Naive thymus-derived CD4-positive, alpha-beta T cell (primary cell): ENCODE measurements at regions not wholly inside any gene's neighbourhood (a gene's known extent, or its start where the extent isn't known, plus 50 kb on each side); places are given as distances from the start of the nearest gene placed in this dataset.

Experiments
- ATAC-seq: fragments of 150-1000 bp; cut with Tn5 transposase; 2 replicates; pipeline ENCODE4 v1.10.0; 2021; ENCODE audit warnings: mild to moderate bottlenecking, moderate library complexity
- CTCF ChIA-PET: fragments of 350-600 bp; sonication (Branson Sonifier 250); formaldehyde crosslinking; loops from one replicate; lab custom pipeline; 2021; ENCODE audit warnings: antibody characterized with exemption; lab: Charles Lee
- POLR2A ChIA-PET: fragments of 350-600 bp; sonication (Branson Sonifier 250); formaldehyde crosslinking; loops from one replicate; lab custom pipeline; 2021; ENCODE audit warnings: antibody characterized with exemption, inconsistent platforms; lab: Charles Lee
- DNase-seq, 9 donors: peaks; one replicate each; pipeline versions ENCODE4 v3.0.0 to v3.0.0-alpha.2; 2020 to 2022; ENCODE audit warnings: mixed read lengths in 1 of 9
- H3K27ac ChIP-seq: one replicate; pipeline ENCODE4 v1.7.0; 2013; ENCODE audit warnings: mild to moderate bottlenecking, low read depth, low read length, moderate library complexity
- H3K27me3 ChIP-seq, 2 donors: one replicate each; pipeline ENCODE4 v1.7.0; 2013; ENCODE audit warnings: low read length in 2 of 2, mild to moderate bottlenecking in 2 of 2, moderate library complexity in 2 of 2; ENCODE audit not compliant: control insufficient read depth in 2 of 2, insufficient read depth in 2 of 2
- H3K36me3 ChIP-seq, 3 experiments: 1 replicate in 2 of 3; 2 replicates in 1 of 3; pipeline ENCODE4 v1.7.0; 2013; ENCODE audit warnings: low read length in 3 of 3, mild to moderate bottlenecking in 3 of 3, moderate library complexity in 1 of 3; ENCODE audit not compliant: insufficient read depth in 3 of 3, control insufficient read depth in 2 of 3
- H3K4me1 ChIP-seq, 2 donors: one replicate each; pipeline ENCODE4 v1.7.0; 2013; ENCODE audit warnings: low read length in 2 of 2, mild to moderate bottlenecking in 2 of 2, moderate library complexity in 1 of 2; ENCODE audit not compliant: control insufficient read depth in 2 of 2, insufficient read depth in 2 of 2
- H3K4me3 ChIP-seq: 2 replicates; pipeline ENCODE4 v1.7.0; 2013; ENCODE audit warnings: mild to moderate bottlenecking, low read length
- H3K9me3 ChIP-seq, 3 experiments: 1 replicate in 2 of 3; 2 replicates in 1 of 3; pipeline ENCODE4 v1.7.0; 2013; ENCODE audit warnings: low read length in 3 of 3; ENCODE audit not compliant: control insufficient read depth in 2 of 3
- H3K27ac Mint-ChIP-seq, 9 donors: one replicate each; pipeline ENCODE4 v1.8.0; 2020 to 2022; ENCODE audit warnings: mixed read lengths in 9 of 9, mild to moderate bottlenecking in 8 of 9, moderate library complexity in 5 of 9, inconsistent platforms in 2 of 9
- H3K27me3 Mint-ChIP-seq, 5 donors: one replicate each; pipeline ENCODE4 v1.8.0; 2021 to 2022; ENCODE audit warnings: mixed read lengths in 5 of 5, mild to moderate bottlenecking in 1 of 5
- H3K36me3 Mint-ChIP-seq, 5 donors: one replicate each; pipeline ENCODE4 v1.8.0; 2020 to 2022; ENCODE audit warnings: mixed read lengths in 5 of 5, mild to moderate bottlenecking in 3 of 5, inconsistent platforms in 1 of 5
- H3K4me1 Mint-ChIP-seq, 7 donors: one replicate each; pipeline ENCODE4 v1.8.0; 2020 to 2022; ENCODE audit warnings: mixed read lengths in 7 of 7, mild to moderate bottlenecking in 3 of 7, inconsistent platforms in 1 of 7
- H3K4me3 Mint-ChIP-seq, 10 donors: one replicate each; pipeline ENCODE4 v1.8.0; 2020 to 2022; ENCODE audit warnings: mild to moderate bottlenecking in 10 of 10, mixed read lengths in 10 of 10, moderate library complexity in 6 of 10, inconsistent platforms in 2 of 10
- H3K9me3 Mint-ChIP-seq, 11 donors: one replicate each; pipeline ENCODE4 v1.8.0; 2020 to 2022; ENCODE audit warnings: mixed read lengths in 11 of 11, mild to moderate bottlenecking in 4 of 11, inconsistent platforms in 1 of 11, moderate library complexity in 1 of 11
- intact Hi-C, 2 donors: fragments of 100-400 bp; cut with micrococcal nuclease; formaldehyde crosslinking; loops; one replicate each; pipeline ENCODE4 v1.15.1; 2023

- ATAC-seq (no peak), DNase-seq (no peak)
- POLR2A ChIA-PET = no interaction called here
- no peak overlapping the region for H3K4me3 Mint-ChIP-seq
- H3K4me3 ChIP-seq = no peak overlapping the region
- H3K27ac ChIP-seq = no peak overlapping the region
- no peak overlapping the region for H3K27ac Mint-ChIP-seq
- CTCF ChIA-PET = no interaction called here
- H3K36me3 ChIP-seq = no peaks in the 10 kb centered on the region
- H3K4me1 Mint-ChIP-seq = peaks cover 0 to 12% (median 6%) of the 10 kb centered on the region in 7 donors
- intact Hi-C loops = loop anchor here in 1 of 2 donors (5.0 kb wide), 1 partner anchor 241 kb away; the partner anchor contains the start of gene CAND1
- H3K9me3 ChIP-seq = no peaks in the 10 kb centered on the region
- no peaks in the 10 kb centered on the region for H3K36me3 Mint-ChIP-seq
- H3K4me1 ChIP-seq = no peaks in the 10 kb centered on the region
- peaks cover 0 to 21% (median 10%) of the 10 kb centered on the region in 5 donors for H3K27me3 Mint-ChIP-seq
- no peaks in the 10 kb centered on the region for H3K27me3 ChIP-seq
- no peaks in the 10 kb centered on the region for H3K9me3 Mint-ChIP-seq
Observed at GRCh38 chr12:67026487-67027246, 242.5 kb upstream of the CAND1 start.

- Histone ChIP-seq H3K4me3 (no peak overlapping the region), H3K27me3 (no peaks in the 10 kb centered on the region), H3K27ac (no peak overlapping the region), H3K9me3 (no peaks in the 10 kb centered on the region), H3K36me3 (no peaks in the 10 kb centered on the region), H3K4me1 (no peaks in the 10 kb centered on the region)
- Mint-ChIP-seq H3K4me3 (no peak overlapping the region), H3K27me3 (peaks cover 0 to 31% (median 8%) of the 10 kb centered on the region in 5 donors), H3K9me3 (no peaks in the 10 kb centered on the region), H3K36me3 (no peaks in the 10 kb centered on the region), H3K27ac (no peak overlapping the region), H3K4me1 (peaks cover 0 to 12% (median 10%) of the 10 kb centered on the region in 7 donors)
- ChIA-PET CTCF (no interaction called here), POLR2A (no interaction called here)
- no peak for ATAC-seq
- no peak for DNase-seq
- intact Hi-C loops = loop anchor here in 1 of 2 donors (5.0 kb wide), 1 partner anchor 239 kb away; the partner anchor contains the start of gene CAND1
Observed at GRCh38 chr12:67028529-67028928, 240.6 kb upstream of the CAND1 start.

GRCh38 chr12:67034110-67034879 lies 234.9 kb upstream of the CAND1 start:
- intact Hi-C loops = no loop called here
- H3K4me1 Mint-ChIP-seq = peaks cover 0 to 10% (median 2%) of the 10 kb centered on the region in 7 donors
- no peak overlapping the region for H3K27ac Mint-ChIP-seq
- H3K36me3 Mint-ChIP-seq = no peaks in the 10 kb centered on the region
- Histone ChIP-seq H3K27ac (no peak overlapping the region), H3K4me3 (no peak overlapping the region), H3K9me3 (no peaks in the 10 kb centered on the region), H3K36me3 (no peaks in the 10 kb centered on the region), H3K27me3 (no peaks in the 10 kb centered on the region), H3K4me1 (no peaks in the 10 kb centered on the region)
- ATAC-seq (no peak), DNase-seq (no peak)
- ChIA-PET POLR2A (no interaction called here), CTCF (no interaction called here)
- peaks cover 0 to 15% (median 0%) of the 10 kb centered on the region in 5 donors for H3K27me3 Mint-ChIP-seq
- no peaks in the 10 kb centered on the region for H3K9me3 Mint-ChIP-seq
- no peak overlapping the region for H3K4me3 Mint-ChIP-seq

- no peak overlapping the region for H3K4me3 Mint-ChIP-seq
- peaks cover 0 to 15% (median 0%) of the 10 kb centered on the region in 5 donors for H3K27me3 Mint-ChIP-seq
- CTCF ChIA-PET = no interaction called here
Observed at GRCh38 chr12:67035121-67035520, 234.0 kb upstream of the CAND1 start.

GRCh38 chr12:67038486-67038885 lies 230.7 kb upstream of the CAND1 start:
- no peak for DNase-seq
- H3K4me1 ChIP-seq = no peaks in the 10 kb centered on the region
- H3K4me1 Mint-ChIP-seq = no peaks in the 10 kb centered on the region
- ChIA-PET POLR2A (no interaction called here), CTCF (no interaction called here)
- no peak overlapping the region for H3K27ac Mint-ChIP-seq
- H3K4me3 Mint-ChIP-seq = no peak overlapping the region
- intact Hi-C loops = no loop called here
- H3K27ac ChIP-seq = no peak overlapping the region
- peaks cover 0 to 4% (median 1%) of the 10 kb centered on the region in 5 donors for H3K27me3 Mint-ChIP-seq
- H3K36me3 ChIP-seq = no peaks in the 10 kb centered on the region
- ATAC-seq = no peak
- no peak overlapping the region for H3K4me3 ChIP-seq
- no peaks in the 10 kb centered on the region for H3K9me3 ChIP-seq
- H3K27me3 ChIP-seq = no peaks in the 10 kb centered on the region
- no peaks in the 10 kb centered on the region for H3K9me3 Mint-ChIP-seq
- H3K36me3 Mint-ChIP-seq = no peaks in the 10 kb centered on the region

More at GRCh38 chr12:67035121-67035520, 234.0 kb upstream of the CAND1 start:
- H3K36me3 Mint-ChIP-seq = no peaks in the 10 kb centered on the region
- Histone ChIP-seq H3K27ac (no peak overlapping the region), H3K9me3 (no peaks in the 10 kb centered on the region), H3K4me3 (no peak overlapping the region), H3K27me3 (no peaks in the 10 kb centered on the region), H3K36me3 (no peaks in the 10 kb centered on the region), H3K4me1 (no peaks in the 10 kb centered on the region)
- intact Hi-C loops = no loop called here
- H3K4me1 Mint-ChIP-seq = peaks cover 0 to 10% (median 2%) of the 10 kb centered on the region in 7 donors
- ATAC-seq (no peak), DNase-seq (no peak)
- H3K27ac Mint-ChIP-seq = no peak overlapping the region
- POLR2A ChIA-PET = no interaction called here
- H3K9me3 Mint-ChIP-seq = no peaks in the 10 kb centered on the region

- no peak overlapping the region for H3K4me3 ChIP-seq
Observed at GRCh38 chr12:67039995-67040860, 228.9 kb upstream of the CAND1 start.

More at GRCh38 chr12:67039995-67040860, 228.9 kb upstream of the CAND1 start:
- CTCF ChIA-PET = no interaction called here
- Mint-ChIP-seq H3K4me1 (no peaks in the 10 kb centered on the region), H3K36me3 (no peaks in the 10 kb centered on the region), H3K4me3 (no peak overlapping the region), H3K9me3 (no peaks in the 10 kb centered on the region), H3K27me3 (peaks cover 0 to 4% (median 3%) of the 10 kb centered on the region in 5 donors), H3K27ac (no peak overlapping the region)
- Histone ChIP-seq H3K27me3 (no peaks in the 10 kb centered on the region), H3K9me3 (no peaks in the 10 kb centered on the region), H3K36me3 (no peaks in the 10 kb centered on the region), H3K4me1 (no peaks in the 10 kb centered on the region), H3K27ac (no peak overlapping the region)
- ATAC-seq (no peak), DNase-seq (no peak)
- intact Hi-C loops = no loop called here
- POLR2A ChIA-PET = no interaction called here
